NCI-H345 treated with DMSO at 0.1 percent for 48 hours (cell line): ENCODE measurements at regions not wholly inside any gene's neighbourhood (a gene's known extent, or its start where the extent isn't known, plus 50 kb on each side); places are given as distances from the start of the nearest gene placed in this dataset.

Source experiments
- DNase-seq: peaks from one replicate; lab custom pipeline; 2025; ENCODE audit not compliant: unreplicated experiment; lab: John Stamatoyannopoulos, UW

GRCh38 chr18:72197591-72197990, 346.6 kb downstream of the CBLN2 start:
- no peak for DNase-seq

GRCh38 chr18:72194072-72194471, 350.1 kb downstream of the CBLN2 start:
- no peak for DNase-seq

- no peak for DNase-seq
These were observed 356.2 kb downstream of the CBLN2 start for GRCh38 chr18:72187956-72188355.

GRCh38 chr18:72181241-72181764, 362.8 kb downstream of the CBLN2 start:
- no peak for DNase-seq

GRCh38 chr18:72180689-72181088, 363.5 kb downstream of the CBLN2 start:
- DNase-seq = no peak

GRCh38 chr18:72174972-72175649, 369.0 kb downstream of the CBLN2 start:
- no peak for DNase-seq

GRCh38 chr18:72171596-72171995, 372.5 kb downstream of the CBLN2 start:
- peak; percentile 83 for DNase-seq

GRCh38 chr18:72161691-72162090, 382.5 kb downstream of the CBLN2 start:
- DNase-seq = peak; percentile 48

GRCh38 chr18:72160510-72161445, 383.4 kb downstream of the CBLN2 start:
- DNase-seq = peak; percentile 90

- DNase-seq = no peak
These were observed 388.8 kb downstream of the CBLN2 start for GRCh38 chr18:72155327-72155726.

GRCh38 chr18:72154926-72155325, 389.2 kb downstream of the CBLN2 start:
- no peak for DNase-seq

GRCh38 chr18:72152935-72153334, 391.2 kb downstream of the CBLN2 start:
- no peak for DNase-seq

- DNase-seq = no peak
These were observed 396.3 kb downstream of the CBLN2 start for GRCh38 chr18:72147830-72148229.

- no peak for DNase-seq
These were observed 404.1 kb downstream of the CBLN2 start for GRCh38 chr18:72140007-72140406.

GRCh38 chr18:72128649-72129048, 415.5 kb downstream of the CBLN2 start:
- DNase-seq = no peak

- no peak for DNase-seq
These were observed 422.0 kb downstream of the CBLN2 start for GRCh38 chr18:72122103-72122502.

GRCh38 chr18:72119082-72119481, 425.1 kb downstream of the CBLN2 start:
- DNase-seq = no peak

GRCh38 chr18:72114801-72115594, 429.1 kb downstream of the CBLN2 start:
- no peak for DNase-seq

GRCh38 chr18:72107647-72108383, 436.3 kb downstream of the CBLN2 start:
- DNase-seq = peak; percentile 67

- DNase-seq = no peak
These were observed 439.3 kb downstream of the CBLN2 start for GRCh38 chr18:72104851-72105250.
